Keratinocyte (primary cell): ENCODE measurements at regions not wholly inside any gene's neighbourhood (a gene's known extent, or its start where the extent isn't known, plus 50 kb on each side); places are given as distances from the start of the nearest gene placed in this dataset.

Experiments
- DNase-seq: peaks from one replicate; pipeline ENCODE4 v3.0.0-alpha.2; 2011; ENCODE audit warnings: low read depth, missing footprints, low spot score
- FAIRE-seq: peaks from 2 replicates; lab custom pipeline; 2011; peaks lifted over from hg19 to GRCh38; lab: Jason Lieb, UNC
- H2AFZ ChIP-seq: 2 replicates; pipeline ENCODE4 v1.6.0; 2012; ENCODE audit warnings: low read length, control low read depth, inconsistent platforms; ENCODE audit not compliant: control insufficient read depth
- H3K27ac ChIP-seq: 2 replicates; pipeline ENCODE4 v1.5.1; 2011; ENCODE audit warnings: low read length; ENCODE audit not compliant: control insufficient read depth, insufficient read depth
- H3K27me3 ChIP-seq: 3 replicates; pipeline ENCODE4 v1.6.0; 2011; ENCODE audit warnings: low read length; ENCODE audit not compliant: control insufficient read depth, insufficient read depth; ENCODE audit errors: extremely low read depth
- H3K36me3 ChIP-seq, 2 experiments: 2 replicates in 1 of 2; 3 replicates in 1 of 2; pipeline ENCODE4 v1.5.1; 2011; ENCODE audit warnings: low read length in 2 of 2, mild to moderate bottlenecking in 1 of 2; ENCODE audit not compliant: control insufficient read depth in 2 of 2, insufficient read depth in 2 of 2; ENCODE audit errors: extremely low read depth in 1 of 2
- H3K4me1 ChIP-seq: 3 replicates; pipeline ENCODE4 v1.5.1; 2011; ENCODE audit warnings: low read length; ENCODE audit not compliant: control insufficient read depth, insufficient read depth; ENCODE audit errors: extremely low read depth
- H3K4me2 ChIP-seq: 3 replicates; pipeline ENCODE4 v1.6.0; 2011; ENCODE audit warnings: low read depth, low read length; ENCODE audit not compliant: control insufficient read depth, insufficient read depth; ENCODE audit errors: extremely low read depth
- H3K4me3 ChIP-seq, 3 experiments: fragments of 200-600 bp in 1 of 3; sonication (generic) in 1 of 3; 2 replicates in 2 of 3; 3 replicates in 1 of 3; pipeline ENCODE4 v1.5.1; 2011 to 2016; ENCODE audit warnings: low read length in 3 of 3, mild to moderate bottlenecking in 3 of 3, control low read depth in 2 of 3, inconsistent platforms in 1 of 3, low read depth in 1 of 3, mixed read lengths in 1 of 3, mixed run types in 1 of 3, moderate library complexity in 1 of 3; ENCODE audit not compliant: control insufficient read depth in 2 of 3, insufficient read depth in 2 of 3; ENCODE audit errors: extremely low read depth in 1 of 3
- H3K79me2 ChIP-seq: 2 replicates; pipeline ENCODE4 v1.6.0; 2012; ENCODE audit warnings: low read length; ENCODE audit not compliant: control insufficient read depth, insufficient read depth
- H3K9ac ChIP-seq: 3 replicates; pipeline ENCODE4 v1.6.0; 2011; ENCODE audit warnings: low read length; ENCODE audit not compliant: control insufficient read depth, insufficient read depth; ENCODE audit errors: extremely low read depth
- H3K9me1 ChIP-seq: 3 replicates; pipeline ENCODE4 v1.6.0; 2011; ENCODE audit warnings: low read length; ENCODE audit not compliant: control insufficient read depth, insufficient read depth; ENCODE audit errors: extremely low read depth
- H3K9me3 ChIP-seq: 2 replicates; pipeline ENCODE4 v1.5.1; 2012; ENCODE audit warnings: low read depth, low read length; ENCODE audit not compliant: control insufficient read depth
- H4K20me1 ChIP-seq: 3 replicates; pipeline ENCODE4 v1.6.0; 2011; ENCODE audit warnings: low read length; ENCODE audit not compliant: control insufficient read depth, insufficient read depth; ENCODE audit errors: extremely low read depth
- CTCF ChIP-seq, 3 experiments: IDR thresholded peaks in 1 of 3; conservative IDR thresholded peaks in 1 of 3; optimal IDR thresholded peaks in 1 of 3; 2 replicates in 2 of 3; 3 replicates in 1 of 3; pipeline versions ENCODE3 to v1.5.1; 2011; ENCODE audit warnings: low read length in 3 of 3, mild to moderate bottlenecking in 3 of 3, moderate library complexity in 2 of 3, control low read depth in 1 of 3, inconsistent platforms in 1 of 3; ENCODE audit not compliant: insufficient read depth in 2 of 3; ENCODE audit errors: extremely low read depth in 1 of 3
- EZH2 ChIP-seq: IDR thresholded peaks from one replicate; pipeline ENCODE4 v1.6.1; 2012; ENCODE audit warnings: inconsistent platforms, mild to moderate bottlenecking, low read length, moderate library complexity
- dilution Hi-C: fragments of 300-500 bp; cut with MboI; formaldehyde crosslinking; loops from one replicate; pipeline ENCODE4 v1.7.0; 2020; ENCODE audit warnings: low sequenced_read_pairs; ENCODE audit not compliant: extremely low pct_ligation_motif_present

- DNase-seq (no peak), FAIRE-seq (no peak)
- Histone ChIP-seq H3K9ac (no peak overlapping the region), H4K20me1 (no peaks in the 10 kb centered on the region), H2AFZ (no peak overlapping the region), H3K9me3 (no peaks in the 10 kb centered on the region), H3K27ac (no peak overlapping the region), H3K9me1 (no peaks in the 10 kb centered on the region), H3K27me3 (no peaks in the 10 kb centered on the region), H3K4me1 (no peaks in the 10 kb centered on the region), H3K4me2 (no peak overlapping the region), H3K79me2 (no peaks in the 10 kb centered on the region), H3K36me3 (no peaks in the 10 kb centered on the region), H3K4me3 (no peak overlapping the region)
- dilution Hi-C loops: no loop called here
- no peak for TF ChIP-seq CTCF (optimal IDR thresholded peaks at IDR 0.05 in 1 of 3, IDR thresholded peaks at IDR 0.05 in 1 of 3, conservative IDR thresholded peaks at IDR 0.05 in 1 of 3; ENCODE audit: extremely low read depth in 1 of 3, insufficient read depth in 2 of 3, low read length in 3 of 3)
- TF ChIP-seq EZH2: no peak
These were observed 179.9 kb downstream of the DTHD1 start for GRCh38 chr4:36461344-36461743.

DNA sequence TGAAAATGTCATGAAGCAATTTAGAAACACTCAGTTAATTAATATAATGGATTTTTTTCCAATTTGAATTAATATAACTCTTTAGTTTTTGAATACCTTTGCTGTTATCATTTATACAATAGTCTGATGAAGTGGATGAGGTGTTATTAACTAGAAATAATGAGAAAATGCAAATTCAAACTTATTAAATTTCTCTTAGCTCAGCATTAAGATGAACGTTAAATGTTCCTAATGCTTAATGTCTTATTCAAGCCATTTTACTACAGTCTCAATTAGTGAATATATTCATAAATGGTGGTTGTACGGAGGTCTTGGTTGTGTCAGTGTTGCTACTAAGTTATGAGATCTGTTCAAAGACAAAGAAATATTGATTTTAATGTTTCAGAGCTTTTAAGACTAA, 186.3 kb downstream of the DTHD1 start:
- Histone ChIP-seq H3K27ac (no peak overlapping the region), H3K4me3 (no peak overlapping the region), H3K4me2 (no peak overlapping the region), H3K9ac (no peak overlapping the region), H3K79me2 (no peaks in the 10 kb centered on the region), H2AFZ (no peak overlapping the region), H4K20me1 (no peaks in the 10 kb centered on the region), H3K27me3 (no peaks in the 10 kb centered on the region), H3K9me1 (no peaks in the 10 kb centered on the region), H3K36me3 (no peaks in the 10 kb centered on the region), H3K4me1 (no peaks in the 10 kb centered on the region), H3K9me3 (no peaks in the 10 kb centered on the region)
- dilution Hi-C loops: no loop called here
- DNase-seq: no peak
- TF ChIP-seq CTCF (optimal IDR thresholded peaks at IDR 0.05 in 1 of 3, IDR thresholded peaks at IDR 0.05 in 1 of 3, conservative IDR thresholded peaks at IDR 0.05 in 1 of 3; ENCODE audit: extremely low read depth in 1 of 3, insufficient read depth in 2 of 3, low read length in 3 of 3): no peak
- no peak for TF ChIP-seq EZH2
- FAIRE-seq: no peak
